GM18517 (cell line): ENCODE measurements at regions not wholly inside any gene's neighbourhood (a gene's known extent, or its start where the extent isn't known, plus 50 kb on each side); places are given as distances from the start of the nearest gene placed in this dataset.

Experiments
- ATAC-seq: cut with Tn5 transposase; IDR thresholded peaks from one replicate; pipeline ENCODE4 v1.9.1; 2021; ENCODE audit warnings: mild to moderate bottlenecking, moderate library complexity; ENCODE audit not compliant: unreplicated experiment

GRCh38 chr6:6835223-6835503, 246.6 kb downstream of the LY86 start:
- ATAC-seq, result no peak

GRCh38 chr6:6836609-6837406, 248.3 kb downstream of the LY86 start:
- ATAC-seq, result no peak

- ATAC-seq, result no peak
These were observed 249.1 kb downstream of the LY86 start for GRCh38 chr6:6837541-6838080.

GRCh38 chr6:6840831-6841291, 252.3 kb downstream of the LY86 start:
- ATAC-seq, result no peak

- no peak for ATAC-seq
These were observed 253.1 kb downstream of the LY86 start for GRCh38 chr6:6841571-6841970.

- ATAC-seq, result no peak
These were observed 253.8 kb downstream of the LY86 start for GRCh38 chr6:6842291-6842690.

GRCh38 chr6:6843057-6843627, 254.6 kb downstream of the LY86 start:
- no peak for ATAC-seq

- ATAC-seq, result no peak
These were observed 255.3 kb downstream of the LY86 start for GRCh38 chr6:6843777-6844176.

- ATAC-seq, result no peak
These were observed 256.0 kb downstream of the LY86 start for GRCh38 chr6:6844530-6844929.

- no peak for ATAC-seq
These were observed 257.1 kb downstream of the LY86 start for GRCh38 chr6:6845603-6846002.

- no peak for ATAC-seq
These were observed 259.1 kb downstream of the LY86 start for GRCh38 chr6:6847591-6847990.

- ATAC-seq, result no peak
These were observed 256.5 kb upstream of the RREB1 start for GRCh38 chr6:6851059-6851948.

GRCh38 chr6:6851949-6852261, 255.9 kb upstream of the RREB1 start:
- no peak for ATAC-seq

GRCh38 chr6:6856538-6857523, 250.9 kb upstream of the RREB1 start:
- peak; percentile 87 for ATAC-seq

- no peak for ATAC-seq
These were observed 250.2 kb upstream of the RREB1 start for GRCh38 chr6:6857528-6857927.

GRCh38 chr6:6858533-6858982, 249.2 kb upstream of the RREB1 start:
- ATAC-seq, result no peak

- no peak for ATAC-seq
These were observed 248.7 kb upstream of the RREB1 start for GRCh38 chr6:6859105-6859504.

- ATAC-seq, result no peak
These were observed 248.0 kb upstream of the RREB1 start for GRCh38 chr6:6859722-6860121.

- no peak for ATAC-seq
These were observed 246.9 kb upstream of the RREB1 start for GRCh38 chr6:6860863-6861262.

- no peak for ATAC-seq
These were observed 246.3 kb upstream of the RREB1 start for GRCh38 chr6:6861351-6861894.
